ENCODE measurements at regions not wholly inside any gene's neighbourhood (a gene's known extent, or its start where the extent isn't known, plus 50 kb on each side); places are given as distances from the start of the nearest gene placed in this dataset.

DNA sequence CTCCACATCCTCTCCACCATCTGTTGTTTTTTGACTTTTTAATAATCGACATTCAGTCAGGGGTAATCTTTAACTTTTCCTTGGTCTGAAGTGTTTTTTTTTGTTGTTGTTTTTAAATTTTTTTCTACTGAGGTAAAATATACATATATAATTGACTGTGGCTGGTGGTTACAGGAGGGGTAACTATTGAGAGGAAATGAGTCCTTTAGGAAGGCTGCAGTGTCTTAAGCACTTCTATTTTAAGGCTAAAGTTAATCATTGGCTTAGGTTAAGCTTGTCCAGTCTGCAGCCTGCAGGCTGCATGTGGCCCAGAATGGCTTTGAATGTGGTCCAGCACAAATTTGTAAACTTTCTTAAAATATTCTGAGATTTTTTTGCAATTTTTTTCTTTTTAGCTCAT, 172.5 kb downstream of the CTH start:
- TF ChIP-seq POLR2A (IDR thresholded peaks at IDR 0.05) (no peak), EP300 (IDR thresholded peaks at IDR 0.05) (no peak)

Measured in suprapubic skin (tissue), 2 donors.